ENCODE measurements at regions not wholly inside any gene's neighbourhood (a gene's known extent, or its start where the extent isn't known, plus 50 kb on each side); places are given as distances from the start of the nearest gene placed in this dataset.

GRCh38 chr16:86300746-86301481 is 209.4 kb upstream of the FOXF1 start:
- TF ChIP-seq, protein P1, sequence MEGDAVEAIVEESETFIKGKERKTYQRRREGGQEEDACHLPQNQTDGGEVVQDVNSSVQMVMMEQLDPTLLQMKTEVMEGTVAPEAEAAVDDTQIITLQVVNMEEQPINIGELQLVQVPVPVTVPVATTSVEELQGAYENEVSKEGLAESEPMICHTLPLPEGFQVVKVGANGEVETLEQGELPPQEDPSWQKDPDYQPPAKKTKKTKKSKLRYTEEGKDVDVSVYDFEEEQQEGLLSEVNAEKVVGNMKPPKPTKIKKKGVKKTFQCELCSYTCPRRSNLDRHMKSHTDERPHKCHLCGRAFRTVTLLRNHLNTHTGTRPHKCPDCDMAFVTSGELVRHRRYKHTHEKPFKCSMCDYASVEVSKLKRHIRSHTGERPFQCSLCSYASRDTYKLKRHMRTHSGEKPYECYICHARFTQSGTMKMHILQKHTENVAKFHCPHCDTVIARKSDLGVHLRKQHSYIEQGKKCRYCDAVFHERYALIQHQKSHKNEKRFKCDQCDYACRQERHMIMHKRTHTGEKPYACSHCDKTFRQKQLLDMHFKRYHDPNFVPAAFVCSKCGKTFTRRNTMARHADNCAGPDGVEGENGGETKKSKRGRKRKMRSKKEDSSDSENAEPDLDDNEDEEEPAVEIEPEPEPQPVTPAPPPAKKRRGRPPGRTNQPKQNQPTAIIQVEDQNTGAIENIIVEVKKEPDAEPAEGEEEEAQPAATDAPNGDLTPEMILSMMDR (IDR thresholded peaks at IDR 0.05; ENCODE audit: low read depth, low read length, missing control alignments), result no peak
- no peak for DNase-seq (ENCODE audit: low read depth)
- H3K4me3 ChIP-seq (ENCODE audit: low read depth, low read length), result no peak overlapping the region

- DNase-seq (ENCODE audit: low read depth), result no peak
- H3K4me3 ChIP-seq (ENCODE audit: low read depth, low read length), result no peak overlapping the region
Measured at GRCh38 chr16:86302421-86303109, 207.8 kb upstream of the FOXF1 start.

DNA sequence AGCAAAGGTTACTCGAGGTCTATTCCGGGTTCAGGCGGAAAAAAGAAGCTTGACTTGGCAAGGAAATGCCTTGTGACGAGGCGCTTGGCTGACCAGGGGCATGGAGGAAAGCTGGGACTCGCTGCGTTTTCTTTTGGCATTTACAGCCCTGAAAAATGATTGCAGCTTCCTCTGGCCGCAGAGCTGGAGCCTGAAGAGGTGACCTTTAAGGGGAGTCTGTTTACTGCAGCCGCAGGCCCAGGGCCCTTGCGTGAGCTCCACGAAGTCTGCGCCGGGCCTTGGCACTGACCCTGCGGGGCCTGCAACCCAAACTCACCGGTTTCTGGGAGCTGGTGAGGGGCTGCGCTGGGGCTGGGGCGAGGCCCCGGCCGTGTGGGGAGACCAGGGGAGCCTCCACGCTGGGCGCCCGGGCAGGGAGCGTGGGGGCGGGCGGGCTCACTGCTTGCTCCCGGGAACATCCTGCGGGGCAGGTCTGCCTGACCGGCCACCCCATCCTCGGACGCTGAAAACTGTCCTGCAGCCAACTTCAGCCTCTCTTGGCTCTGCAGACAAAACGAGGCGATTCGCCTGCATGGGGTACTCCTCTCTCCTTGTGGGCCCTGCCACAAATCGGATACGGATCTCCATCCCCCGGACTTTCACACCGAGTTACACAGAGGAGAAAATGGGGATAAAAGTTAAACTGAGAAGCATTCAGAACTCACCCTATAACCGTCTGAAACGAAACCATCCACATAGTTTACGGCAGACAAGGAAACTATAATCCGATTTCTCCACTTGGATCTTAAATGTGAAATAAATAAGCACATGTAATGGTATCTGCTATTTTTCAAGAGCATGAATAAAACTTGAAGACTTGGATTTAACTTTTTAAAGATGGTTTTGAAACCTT is 206.3 kb upstream of the FOXF1 start:
- DNase-seq (ENCODE audit: low read depth), result no peak
- H3K4me3 ChIP-seq (ENCODE audit: low read depth, low read length), result no peak overlapping the region
- TF ChIP-seq, protein P1 (IDR thresholded peaks at IDR 0.05; ENCODE audit: low read depth, low read length, missing control alignments), result no peak

More at GRCh38 chr16:86302421-86303109, 207.8 kb upstream of the FOXF1 start:
- TF ChIP-seq, protein P1 (IDR thresholded peaks at IDR 0.05; ENCODE audit: low read depth, low read length, missing control alignments), result no peak

DNA sequence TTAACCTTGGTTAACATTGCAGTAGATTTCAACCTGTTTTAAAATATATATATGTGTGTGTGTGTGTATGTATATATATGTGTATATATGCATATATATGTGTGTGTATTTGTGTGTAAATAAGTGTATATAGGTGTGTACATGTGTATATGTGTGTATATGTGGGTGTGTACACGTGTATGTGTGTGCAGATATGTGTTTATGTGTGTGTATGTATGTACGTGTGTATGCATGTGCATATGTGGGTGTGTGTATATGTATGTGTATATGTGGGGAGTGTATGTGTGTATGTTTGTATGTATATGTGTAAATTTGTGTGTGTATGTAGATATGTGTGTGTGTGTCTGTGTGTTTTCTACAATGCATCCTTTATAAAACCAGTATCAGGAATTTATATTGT is 205.5 kb upstream of the FOXF1 start:
- TF ChIP-seq, protein P1 (IDR thresholded peaks at IDR 0.05; ENCODE audit: low read depth, low read length, missing control alignments), result no peak
- no peak overlapping the region for H3K4me3 ChIP-seq (ENCODE audit: low read depth, low read length)
- DNase-seq (ENCODE audit: low read depth), result no peak

GRCh38 chr16:86305440-86305839 is 204.9 kb upstream of the FOXF1 start:
- no peak overlapping the region for H3K4me3 ChIP-seq (ENCODE audit: low read depth, low read length)
- no peak for DNase-seq (ENCODE audit: low read depth)
- TF ChIP-seq, protein P1 (IDR thresholded peaks at IDR 0.05; ENCODE audit: low read depth, low read length, missing control alignments), result no peak

- no peak for DNase-seq (ENCODE audit: low read depth)
- TF ChIP-seq, protein P1 (IDR thresholded peaks at IDR 0.05; ENCODE audit: low read depth, low read length, missing control alignments), result no peak
- H3K4me3 ChIP-seq (ENCODE audit: low read depth, low read length), result no peak overlapping the region
Measured at GRCh38 chr16:86306011-86306644, 204.2 kb upstream of the FOXF1 start.

All from GM12864 (cell line).